GM23248 (cell line): ENCODE measurements at regions not wholly inside any gene's neighbourhood (a gene's known extent, or its start where the extent isn't known, plus 50 kb on each side); places are given as distances from the start of the nearest gene placed in this dataset.

ENCODE experiments used
- EZH2 ChIP-seq: fragments of 200-600 bp; sonication (generic); IDR thresholded peaks from 2 replicates; pipeline ENCODE4 v1.6.1; 2018; ENCODE audit warnings: antibody characterized with exemption, mild to moderate bottlenecking; ENCODE audit not compliant: insufficient read depth, poor library complexity, severe bottlenecking
- EZH2phosphoT487 ChIP-seq: fragments of 200-600 bp; sonication (generic); IDR thresholded peaks from 2 replicates; pipeline ENCODE4 v1.6.1; 2018; ENCODE audit warnings: antibody characterized with exemption, moderate library complexity, mild to moderate bottlenecking, low read depth; ENCODE audit not compliant: insufficient read depth

- TF ChIP-seq EZH2phosphoT487 (no peak), EZH2 (no peak)
Observed at GRCh38 chr2:38438883-38439612, 62.0 kb upstream of the ATL2 start.
